HepG2 (cell line): ENCODE measurements at regions not wholly inside any gene's neighbourhood (a gene's known extent, or its start where the extent isn't known, plus 50 kb on each side); places are given as distances from the start of the nearest gene placed in this dataset.
A peak's percentile ranks its signal among the peaks of the same experiment; 100 is the strongest.

ENCODE experiments used
- AKAP8 ChIP-seq: sonication (generic); formaldehyde crosslinking; IDR thresholded peaks from 2 replicates; pipeline ENCODE4 v1.5.1; 2020; ENCODE audit warnings: mild to moderate bottlenecking, missing genetic modification reagents
- ATM ChIP-seq: fragments of 450-650 bp; IDR thresholded peaks from 2 replicates; pipeline ENCODE4 v1.7.1; 2017; ENCODE audit warnings: mild to moderate bottlenecking, borderline replicate concordance
- ERF ChIP-seq: IDR thresholded peaks from 2 replicates; pipeline ENCODE4 v1.6.1; 2018; ENCODE audit warnings: missing biosample characterization, missing genetic modification reagents
- IRX3 ChIP-seq: sonication (generic); formaldehyde crosslinking; IDR thresholded peaks from 2 replicates; pipeline ENCODE4 v1.8.1; 2023; ENCODE audit warnings: mild to moderate bottlenecking, low read depth, missing genetic modification reagents, borderline replicate concordance
- KLF13 ChIP-seq: sonication (generic); formaldehyde crosslinking; IDR thresholded peaks from 2 replicates; pipeline ENCODE4 v1.4.0; 2020; ENCODE audit warnings: mild to moderate bottlenecking, missing genetic modification reagents
- KMT2B ChIP-seq: IDR thresholded peaks from 2 replicates; pipeline ENCODE4 v1.6.1; 2016; ENCODE audit warnings: missing genetic modification reagents, missing compliant biosample characterization
- MEF2D ChIP-seq: sonication (generic); formaldehyde crosslinking; IDR thresholded peaks from 2 replicates; pipeline ENCODE4 v1.5.1; 2020; ENCODE audit warnings: mild to moderate bottlenecking, missing genetic modification reagents
- NFKB2 ChIP-seq: sonication (generic); formaldehyde crosslinking; IDR thresholded peaks from 2 replicates; pipeline ENCODE4 v1.4.0; 2020; ENCODE audit warnings: missing genetic modification reagents, borderline replicate concordance
- ONECUT2 ChIP-seq: sonication (generic); formaldehyde crosslinking; IDR thresholded peaks from 2 replicates; pipeline ENCODE4 v1.4.0; 2020; ENCODE audit warnings: missing genetic modification reagents
- PLRG1 ChIP-seq: fragments of 450-650 bp; conservative IDR thresholded peaks from 2 replicates; pipeline ENCODE4 v1.6.1; 2016
- RAD51 ChIP-seq: fragments of 450-650 bp; IDR thresholded peaks from 2 replicates; pipeline ENCODE4 v1.6.1; 2016; ENCODE audit warnings: borderline replicate concordance
- RCOR2 ChIP-seq: IDR thresholded peaks from 2 replicates; pipeline ENCODE4 v1.6.1; 2016; ENCODE audit warnings: missing biosample characterization, missing genetic modification reagents
- ZBTB20 ChIP-seq: sonication (generic); formaldehyde crosslinking; IDR thresholded peaks from 2 replicates; pipeline ENCODE4 v1.8.1; 2023; ENCODE audit warnings: missing genetic modification reagents, low read depth, mild to moderate bottlenecking, borderline replicate concordance
- ZMYM3 ChIP-seq: sonication (generic); formaldehyde crosslinking; IDR thresholded peaks from 2 replicates; pipeline ENCODE4 v1.5.1; 2020; ENCODE audit warnings: mild to moderate bottlenecking, missing genetic modification reagents
- ZNF713 ChIP-seq: sonication (generic); formaldehyde crosslinking; IDR thresholded peaks from 2 replicates; pipeline ENCODE4 v1.4.0; 2020; ENCODE audit warnings: mild to moderate bottlenecking, missing genetic modification reagents
- TF ChIP-seq, protein P1 (sequence below): sonication (generic); formaldehyde crosslinking; IDR thresholded peaks from 2 replicates; pipeline ENCODE4 v1.5.1; 2020; ENCODE audit warnings: missing genetic modification reagents, mild to moderate bottlenecking, borderline replicate concordance
- TF ChIP-seq, protein P2 (sequence below): sonication (generic); formaldehyde crosslinking; IDR thresholded peaks from 2 replicates; pipeline ENCODE4 v1.5.1; 2020; ENCODE audit warnings: mild to moderate bottlenecking, missing genetic modification reagents, moderate library complexity
- TF ChIP-seq, protein P3 (sequence below): sonication (generic); formaldehyde crosslinking; IDR thresholded peaks from 2 replicates; pipeline ENCODE4 v1.9.0; 2021; ENCODE audit warnings: missing genetic modification reagents, mild to moderate bottlenecking, borderline replicate concordance
- TF ChIP-seq, protein P4 (sequence below): IDR thresholded peaks from 2 replicates; pipeline ENCODE4 v1.6.1; 2016
- TF ChIP-seq, protein P5 (sequence below): IDR thresholded peaks from 2 replicates; pipeline ENCODE4 v1.6.1; 2016; ENCODE audit warnings: mild to moderate bottlenecking
- TF ChIP-seq, protein P6 (sequence below): sonication (generic); formaldehyde crosslinking; IDR thresholded peaks from 2 replicates; pipeline ENCODE4 v1.4.0; 2020; ENCODE audit warnings: low read depth, mild to moderate bottlenecking, missing genetic modification reagents

DNA sequence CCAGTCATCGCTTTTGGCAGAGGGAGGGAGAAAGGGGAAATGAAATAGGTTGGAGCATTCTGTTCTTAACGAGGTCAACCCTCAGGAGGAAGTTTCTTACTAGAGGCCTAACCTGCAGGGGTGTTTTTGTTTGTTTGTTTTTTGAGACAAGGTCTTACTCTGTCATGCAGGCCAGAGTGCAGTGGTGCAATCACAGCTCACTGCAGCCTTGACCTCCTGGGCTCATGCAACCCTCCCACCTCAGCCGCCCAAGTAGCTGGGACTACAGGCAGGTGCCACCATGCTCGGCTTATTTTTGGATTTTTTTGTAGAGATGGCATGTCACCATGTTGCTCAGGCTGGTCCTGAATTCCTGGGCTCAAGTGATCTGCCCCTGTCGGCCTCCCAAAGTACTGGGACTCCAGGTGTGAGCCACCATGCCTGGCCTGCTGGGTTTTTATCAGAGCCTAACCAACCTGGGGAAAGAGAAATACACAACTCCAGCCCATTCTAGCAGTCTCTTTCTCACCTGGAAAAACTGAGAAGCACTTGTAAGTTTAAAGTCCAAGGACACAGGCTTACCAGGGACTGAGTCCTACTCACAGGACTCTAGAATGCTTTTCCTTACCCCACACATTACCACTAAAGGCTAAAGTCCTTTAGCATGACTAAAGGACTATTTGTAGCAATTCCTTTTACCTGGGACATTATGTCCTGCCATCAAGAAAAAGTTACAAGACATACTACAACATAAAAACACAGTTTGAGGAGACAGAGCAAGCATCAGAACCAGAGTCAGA, 101.0 kb upstream of the EGFR start (continued):
- TF ChIP-seq, protein P1, sequence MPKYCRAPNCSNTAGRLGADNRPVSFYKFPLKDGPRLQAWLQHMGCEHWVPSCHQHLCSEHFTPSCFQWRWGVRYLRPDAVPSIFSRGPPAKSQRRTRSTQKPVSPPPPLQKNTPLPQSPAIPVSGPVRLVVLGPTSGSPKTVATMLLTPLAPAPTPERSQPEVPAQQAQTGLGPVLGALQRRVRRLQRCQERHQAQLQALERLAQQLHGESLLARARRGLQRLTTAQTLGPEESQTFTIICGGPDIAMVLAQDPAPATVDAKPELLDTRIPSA: no peak
- TF ChIP-seq KLF13 (CRISPR knock-in tag): no peak
- TF ChIP-seq, protein P2, sequence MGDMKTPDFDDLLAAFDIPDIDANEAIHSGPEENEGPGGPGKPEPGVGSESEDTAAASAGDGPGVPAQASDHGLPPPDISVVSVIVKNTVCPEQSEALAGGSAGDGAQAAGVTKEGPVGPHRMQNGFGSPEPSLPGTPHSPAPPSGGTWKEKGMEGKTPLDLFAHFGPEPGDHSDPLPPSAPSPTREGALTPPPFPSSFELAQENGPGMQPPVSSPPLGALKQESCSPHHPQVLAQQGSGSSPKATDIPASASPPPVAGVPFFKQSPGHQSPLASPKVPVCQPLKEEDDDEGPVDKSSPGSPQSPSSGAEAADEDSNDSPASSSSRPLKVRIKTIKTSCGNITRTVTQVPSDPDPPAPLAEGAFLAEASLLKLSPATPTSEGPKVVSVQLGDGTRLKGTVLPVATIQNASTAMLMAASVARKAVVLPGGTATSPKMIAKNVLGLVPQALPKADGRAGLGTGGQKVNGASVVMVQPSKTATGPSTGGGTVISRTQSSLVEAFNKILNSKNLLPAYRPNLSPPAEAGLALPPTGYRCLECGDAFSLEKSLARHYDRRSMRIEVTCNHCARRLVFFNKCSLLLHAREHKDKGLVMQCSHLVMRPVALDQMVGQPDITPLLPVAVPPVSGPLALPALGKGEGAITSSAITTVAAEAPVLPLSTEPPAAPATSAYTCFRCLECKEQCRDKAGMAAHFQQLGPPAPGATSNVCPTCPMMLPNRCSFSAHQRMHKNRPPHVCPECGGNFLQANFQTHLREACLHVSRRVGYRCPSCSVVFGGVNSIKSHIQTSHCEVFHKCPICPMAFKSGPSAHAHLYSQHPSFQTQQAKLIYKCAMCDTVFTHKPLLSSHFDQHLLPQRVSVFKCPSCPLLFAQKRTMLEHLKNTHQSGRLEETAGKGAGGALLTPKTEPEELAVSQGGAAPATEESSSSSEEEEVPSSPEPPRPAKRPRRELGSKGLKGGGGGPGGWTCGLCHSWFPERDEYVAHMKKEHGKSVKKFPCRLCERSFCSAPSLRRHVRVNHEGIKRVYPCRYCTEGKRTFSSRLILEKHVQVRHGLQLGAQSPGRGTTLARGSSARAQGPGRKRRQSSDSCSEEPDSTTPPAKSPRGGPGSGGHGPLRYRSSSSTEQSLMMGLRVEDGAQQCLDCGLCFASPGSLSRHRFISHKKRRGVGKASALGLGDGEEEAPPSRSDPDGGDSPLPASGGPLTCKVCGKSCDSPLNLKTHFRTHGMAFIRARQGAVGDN: peak; percentile 38
- TF ChIP-seq KMT2B (CRISPR knock-in tag): 0 out of 2 replicates have a peak, but pooled peaks have one; percentile 20
- TF ChIP-seq ZMYM3 (CRISPR knock-in tag): 0 out of 2 replicates have a peak, but pooled peaks have one; percentile 54
- no peak for TF ChIP-seq RAD51
- TF ChIP-seq, protein P3, sequence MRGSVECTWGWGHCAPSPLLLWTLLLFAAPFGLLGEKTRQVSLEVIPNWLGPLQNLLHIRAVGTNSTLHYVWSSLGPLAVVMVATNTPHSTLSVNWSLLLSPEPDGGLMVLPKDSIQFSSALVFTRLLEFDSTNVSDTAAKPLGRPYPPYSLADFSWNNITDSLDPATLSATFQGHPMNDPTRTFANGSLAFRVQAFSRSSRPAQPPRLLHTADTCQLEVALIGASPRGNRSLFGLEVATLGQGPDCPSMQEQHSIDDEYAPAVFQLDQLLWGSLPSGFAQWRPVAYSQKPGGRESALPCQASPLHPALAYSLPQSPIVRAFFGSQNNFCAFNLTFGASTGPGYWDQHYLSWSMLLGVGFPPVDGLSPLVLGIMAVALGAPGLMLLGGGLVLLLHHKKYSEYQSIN (CRISPR knock-in tag): no peak
- peak; percentile 39; the same call in 1 of the 2 replicates for TF ChIP-seq ZBTB20 (CRISPR knock-in tag)
- TF ChIP-seq, protein P4, sequence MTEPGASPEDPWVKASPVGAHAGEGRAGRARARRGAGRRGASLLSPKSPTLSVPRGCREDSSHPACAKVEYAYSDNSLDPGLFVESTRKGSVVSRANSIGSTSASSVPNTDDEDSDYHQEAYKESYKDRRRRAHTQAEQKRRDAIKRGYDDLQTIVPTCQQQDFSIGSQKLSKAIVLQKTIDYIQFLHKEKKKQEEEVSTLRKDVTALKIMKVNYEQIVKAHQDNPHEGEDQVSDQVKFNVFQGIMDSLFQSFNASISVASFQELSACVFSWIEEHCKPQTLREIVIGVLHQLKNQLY: 0 out of 2 replicates have a peak, but pooled peaks have one; percentile 20
- TF ChIP-seq ZNF713: no peak
- TF ChIP-seq AKAP8 (CRISPR knock-in tag): no peak
- no peak for TF ChIP-seq PLRG1
- TF ChIP-seq, protein P5, sequence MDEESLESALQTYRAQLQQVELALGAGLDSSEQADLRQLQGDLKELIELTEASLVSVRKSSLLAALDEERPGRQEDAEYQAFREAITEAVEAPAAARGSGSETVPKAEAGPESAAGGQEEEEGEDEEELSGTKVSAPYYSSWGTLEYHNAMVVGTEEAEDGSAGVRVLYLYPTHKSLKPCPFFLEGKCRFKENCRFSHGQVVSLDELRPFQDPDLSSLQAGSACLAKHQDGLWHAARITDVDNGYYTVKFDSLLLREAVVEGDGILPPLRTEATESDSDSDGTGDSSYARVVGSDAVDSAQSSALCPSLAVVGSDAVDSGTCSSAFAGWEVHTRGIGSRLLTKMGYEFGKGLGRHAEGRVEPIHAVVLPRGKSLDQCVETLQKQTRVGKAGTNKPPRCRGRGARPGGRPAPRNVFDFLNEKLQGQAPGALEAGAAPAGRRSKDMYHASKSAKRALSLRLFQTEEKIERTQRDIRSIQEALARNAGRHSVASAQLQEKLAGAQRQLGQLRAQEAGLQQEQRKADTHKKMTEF (CRISPR knock-in tag): peak; percentile 59; the same call in 1 of the 2 replicates
- no peak for TF ChIP-seq ATM
- TF ChIP-seq MEF2D: no peak
- TF ChIP-seq IRX3 (CRISPR knock-in tag): no peak
- peak; percentile 39; the same call in 1 of the 2 replicates for TF ChIP-seq ERF (CRISPR knock-in tag)
- no peak for TF ChIP-seq ONECUT2
- no peak for TF ChIP-seq NFKB2
- TF ChIP-seq RCOR2 (CRISPR knock-in tag): no peak
- TF ChIP-seq, protein P6, sequence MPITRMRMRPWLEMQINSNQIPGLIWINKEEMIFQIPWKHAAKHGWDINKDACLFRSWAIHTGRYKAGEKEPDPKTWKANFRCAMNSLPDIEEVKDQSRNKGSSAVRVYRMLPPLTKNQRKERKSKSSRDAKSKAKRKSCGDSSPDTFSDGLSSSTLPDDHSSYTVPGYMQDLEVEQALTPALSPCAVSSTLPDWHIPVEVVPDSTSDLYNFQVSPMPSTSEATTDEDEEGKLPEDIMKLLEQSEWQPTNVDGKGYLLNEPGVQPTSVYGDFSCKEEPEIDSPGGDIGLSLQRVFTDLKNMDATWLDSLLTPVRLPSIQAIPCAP (CRISPR knock-in tag): no peak
